ENCODE measurements at regions not wholly inside any gene's neighbourhood (a gene's known extent, or its start where the extent isn't known, plus 50 kb on each side); places are given as distances from the start of the nearest gene placed in this dataset.

- no peaks in the 10 kb centered on the region for H3K36me3 ChIP-seq (ENCODE audit: insufficient read depth)
- no peak overlapping the region for H3K27ac ChIP-seq
- no peaks in the 10 kb centered on the region for H3K27me3 ChIP-seq (ENCODE audit: insufficient read depth, low read depth)
- no peak overlapping the region for H3K4me3 ChIP-seq (IDR thresholded peaks at IDR 0.05; ENCODE audit: insufficient read depth, low read depth, low read length)
- no peaks in the 10 kb centered on the region for H4K20me1 ChIP-seq (ENCODE audit: insufficient read depth)
- no peak overlapping the region for H3K4me2 ChIP-seq
- H2AFZ ChIP-seq (ENCODE audit: low read depth), result no peak overlapping the region
- no peak overlapping the region for H3K9ac ChIP-seq
- H3K79me2 ChIP-seq (ENCODE audit: insufficient read depth, low read depth), result no peaks in the 10 kb centered on the region
- no peak for TF ChIP-seq CTCF (conservative IDR thresholded peaks at IDR 0.05; ENCODE audit: low read depth, low read length)
- H3K4me1 ChIP-seq (ENCODE audit: low read depth, poor library complexity, severe bottlenecking), result no peaks in the 10 kb centered on the region
These were observed 144.4 kb upstream of the EPHA3 start for GRCh38 chr3:88963003-88963402.

DNA sequence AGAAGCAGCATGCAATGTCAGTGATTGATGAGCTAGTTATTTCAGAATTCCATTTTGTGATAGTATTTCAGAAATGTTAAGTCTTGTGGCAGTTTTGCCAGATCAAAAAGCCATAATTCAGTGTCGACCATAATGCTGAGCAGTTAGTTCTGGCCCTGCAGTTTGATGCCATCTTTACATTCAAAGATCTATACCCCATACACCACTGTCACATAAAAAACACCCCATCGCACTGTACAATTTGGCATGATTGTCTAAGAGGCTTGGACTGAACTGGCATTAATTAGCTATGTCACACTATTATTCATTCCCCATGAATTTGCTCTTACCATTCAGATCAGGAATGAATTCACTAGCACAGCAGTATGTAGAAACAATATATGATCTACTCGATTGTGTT lies 127.7 kb upstream of the EPHA3 start:
- no peaks in the 10 kb centered on the region for H3K79me2 ChIP-seq (ENCODE audit: insufficient read depth, low read depth)
- H3K4me1 ChIP-seq (ENCODE audit: low read depth, poor library complexity, severe bottlenecking), result no peaks in the 10 kb centered on the region
- no peak overlapping the region for H3K4me3 ChIP-seq (IDR thresholded peaks at IDR 0.05; ENCODE audit: insufficient read depth, low read depth, low read length)
- H4K20me1 ChIP-seq (ENCODE audit: insufficient read depth), result no peaks in the 10 kb centered on the region
- H3K36me3 ChIP-seq (ENCODE audit: insufficient read depth), result no peaks in the 10 kb centered on the region
- no peak overlapping the region for H3K4me2 ChIP-seq
- H3K9ac ChIP-seq, result no peak overlapping the region
- H2AFZ ChIP-seq (ENCODE audit: low read depth), result no peak overlapping the region
- no peak overlapping the region for H3K27ac ChIP-seq
- TF ChIP-seq CTCF (conservative IDR thresholded peaks at IDR 0.05; ENCODE audit: low read depth, low read length), result no peak
- H3K27me3 ChIP-seq (ENCODE audit: insufficient read depth, low read depth), result no peaks in the 10 kb centered on the region

- Histone ChIP-seq H3K9ac (no peak overlapping the region), H3K36me3 (ENCODE audit: insufficient read depth) (no peaks in the 10 kb centered on the region), H3K27ac (no peak overlapping the region), H3K4me1 (ENCODE audit: low read depth, poor library complexity, severe bottlenecking) (no peaks in the 10 kb centered on the region), H3K4me3 (IDR thresholded peaks at IDR 0.05; ENCODE audit: insufficient read depth, low read depth, low read length) (no peak overlapping the region), H2AFZ (ENCODE audit: low read depth) (no peak overlapping the region), H3K27me3 (ENCODE audit: insufficient read depth, low read depth) (no peaks in the 10 kb centered on the region), H3K4me2 (no peak overlapping the region), H3K79me2 (ENCODE audit: insufficient read depth, low read depth) (no peaks in the 10 kb centered on the region), H4K20me1 (ENCODE audit: insufficient read depth) (no peaks in the 10 kb centered on the region)
- TF ChIP-seq CTCF (conservative IDR thresholded peaks at IDR 0.05; ENCODE audit: low read depth, low read length), result no peak
These were observed 124.0 kb upstream of the EPHA3 start for GRCh38 chr3:88983458-88983857.

DNA sequence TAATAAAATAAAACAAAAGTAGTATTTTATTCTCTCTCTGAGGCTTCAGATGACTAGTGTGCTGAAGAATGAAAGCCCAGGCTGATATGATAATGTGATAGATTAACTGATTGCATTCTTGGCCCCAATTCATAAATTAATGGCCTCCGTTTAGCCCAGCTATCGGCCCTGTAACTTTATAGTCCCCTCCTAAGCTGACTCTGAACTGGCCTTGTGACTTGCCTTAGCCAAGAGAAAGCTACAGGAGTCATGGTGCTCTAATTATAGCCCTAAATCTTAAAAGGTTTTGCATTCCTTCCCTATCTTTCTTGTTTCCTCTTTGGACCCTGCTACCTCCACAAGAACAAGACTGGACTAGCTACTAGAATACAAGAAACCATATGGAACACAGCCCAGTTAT lies 123.2 kb upstream of the EPHA3 start:
- Histone ChIP-seq H3K27me3 (ENCODE audit: insufficient read depth, low read depth) (no peaks in the 10 kb centered on the region), H3K4me2 (no peak overlapping the region), H4K20me1 (ENCODE audit: insufficient read depth) (no peaks in the 10 kb centered on the region), H3K4me1 (ENCODE audit: low read depth, poor library complexity, severe bottlenecking) (no peaks in the 10 kb centered on the region), H2AFZ (ENCODE audit: low read depth) (no peak overlapping the region), H3K4me3 (IDR thresholded peaks at IDR 0.05; ENCODE audit: insufficient read depth, low read depth, low read length) (no peak overlapping the region), H3K27ac (no peak overlapping the region), H3K36me3 (ENCODE audit: insufficient read depth) (no peaks in the 10 kb centered on the region), H3K79me2 (ENCODE audit: insufficient read depth, low read depth) (no peaks in the 10 kb centered on the region), H3K9ac (no peak overlapping the region)
- TF ChIP-seq CTCF (conservative IDR thresholded peaks at IDR 0.05; ENCODE audit: low read depth, low read length), result no peak

GRCh38 chr3:88984832-88985231 lies 122.6 kb upstream of the EPHA3 start:
- H3K4me3 ChIP-seq (IDR thresholded peaks at IDR 0.05; ENCODE audit: insufficient read depth, low read depth, low read length), result no peak overlapping the region
- H3K36me3 ChIP-seq (ENCODE audit: insufficient read depth), result no peaks in the 10 kb centered on the region
- H3K79me2 ChIP-seq (ENCODE audit: insufficient read depth, low read depth), result no peaks in the 10 kb centered on the region
- no peaks in the 10 kb centered on the region for H4K20me1 ChIP-seq (ENCODE audit: insufficient read depth)
- H3K27ac ChIP-seq, result no peak overlapping the region
- H2AFZ ChIP-seq (ENCODE audit: low read depth), result no peak overlapping the region
- TF ChIP-seq CTCF (conservative IDR thresholded peaks at IDR 0.05; ENCODE audit: low read depth, low read length), result no peak
- H3K9ac ChIP-seq, result no peak overlapping the region
- no peaks in the 10 kb centered on the region for H3K4me1 ChIP-seq (ENCODE audit: low read depth, poor library complexity, severe bottlenecking)
- H3K27me3 ChIP-seq (ENCODE audit: insufficient read depth, low read depth), result no peaks in the 10 kb centered on the region
- H3K4me2 ChIP-seq, result no peak overlapping the region

Measured in KMS-11 (cell line).